Coronary artery (tissue), 2 donors: ENCODE measurements at regions not wholly inside any gene's neighbourhood (a gene's known extent, or its start where the extent isn't known, plus 50 kb on each side); places are given as distances from the start of the nearest gene placed in this dataset.

Source experiments
- DNase-seq: peaks from one replicate; pipeline ENCODE4 v3.0.0-alpha.2; 2017; ENCODE audit warnings: low spot score
- H3K27ac ChIP-seq, 2 donors: fragments of 200-600 bp; sonication (generic); one replicate each; pipeline ENCODE4 v1.5.1; 2016 to 2019
- H3K4me3 ChIP-seq: fragments of 200-600 bp; sonication (generic); 2 replicates; pipeline ENCODE4 v1.5.1; 2016; ENCODE audit warnings: mild to moderate bottlenecking, moderate library complexity
- TF ChIP-seq, protein P1 (sequence below): fragments of 200-600 bp; sonication (generic); IDR thresholded peaks from one replicate; pipeline ENCODE4 v1.5.1; 2019; ENCODE audit warnings: antibody characterized with exemption

DNA sequence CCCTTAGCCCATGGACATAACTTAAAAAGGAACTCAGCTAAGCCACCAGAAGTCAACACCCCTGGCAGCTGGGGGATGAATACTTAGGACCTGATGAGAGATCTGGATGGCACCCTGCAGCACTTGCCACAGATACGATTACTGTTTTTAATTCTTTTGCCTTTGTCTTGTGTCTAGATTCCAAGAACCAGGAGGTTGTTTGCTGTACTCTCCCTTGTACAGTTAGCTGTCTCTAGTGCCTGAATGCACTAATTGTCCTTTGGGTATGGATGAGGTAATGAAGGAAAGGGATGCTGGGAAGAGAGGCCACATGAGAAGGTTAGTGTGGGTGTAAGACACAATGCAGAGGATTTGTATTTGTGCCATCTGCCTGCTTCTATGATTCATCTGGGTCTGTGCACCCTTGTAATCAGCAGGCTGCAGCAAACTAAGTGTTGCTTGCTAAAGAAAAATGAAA lies 385.8 kb downstream of the KCNRG start:
- TF ChIP-seq, protein P1, sequence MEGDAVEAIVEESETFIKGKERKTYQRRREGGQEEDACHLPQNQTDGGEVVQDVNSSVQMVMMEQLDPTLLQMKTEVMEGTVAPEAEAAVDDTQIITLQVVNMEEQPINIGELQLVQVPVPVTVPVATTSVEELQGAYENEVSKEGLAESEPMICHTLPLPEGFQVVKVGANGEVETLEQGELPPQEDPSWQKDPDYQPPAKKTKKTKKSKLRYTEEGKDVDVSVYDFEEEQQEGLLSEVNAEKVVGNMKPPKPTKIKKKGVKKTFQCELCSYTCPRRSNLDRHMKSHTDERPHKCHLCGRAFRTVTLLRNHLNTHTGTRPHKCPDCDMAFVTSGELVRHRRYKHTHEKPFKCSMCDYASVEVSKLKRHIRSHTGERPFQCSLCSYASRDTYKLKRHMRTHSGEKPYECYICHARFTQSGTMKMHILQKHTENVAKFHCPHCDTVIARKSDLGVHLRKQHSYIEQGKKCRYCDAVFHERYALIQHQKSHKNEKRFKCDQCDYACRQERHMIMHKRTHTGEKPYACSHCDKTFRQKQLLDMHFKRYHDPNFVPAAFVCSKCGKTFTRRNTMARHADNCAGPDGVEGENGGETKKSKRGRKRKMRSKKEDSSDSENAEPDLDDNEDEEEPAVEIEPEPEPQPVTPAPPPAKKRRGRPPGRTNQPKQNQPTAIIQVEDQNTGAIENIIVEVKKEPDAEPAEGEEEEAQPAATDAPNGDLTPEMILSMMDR, result no peak
- H3K27ac ChIP-seq, result no peak overlapping the region
- DNase-seq, result no peak
- no peak overlapping the region for H3K4me3 ChIP-seq

DNA sequence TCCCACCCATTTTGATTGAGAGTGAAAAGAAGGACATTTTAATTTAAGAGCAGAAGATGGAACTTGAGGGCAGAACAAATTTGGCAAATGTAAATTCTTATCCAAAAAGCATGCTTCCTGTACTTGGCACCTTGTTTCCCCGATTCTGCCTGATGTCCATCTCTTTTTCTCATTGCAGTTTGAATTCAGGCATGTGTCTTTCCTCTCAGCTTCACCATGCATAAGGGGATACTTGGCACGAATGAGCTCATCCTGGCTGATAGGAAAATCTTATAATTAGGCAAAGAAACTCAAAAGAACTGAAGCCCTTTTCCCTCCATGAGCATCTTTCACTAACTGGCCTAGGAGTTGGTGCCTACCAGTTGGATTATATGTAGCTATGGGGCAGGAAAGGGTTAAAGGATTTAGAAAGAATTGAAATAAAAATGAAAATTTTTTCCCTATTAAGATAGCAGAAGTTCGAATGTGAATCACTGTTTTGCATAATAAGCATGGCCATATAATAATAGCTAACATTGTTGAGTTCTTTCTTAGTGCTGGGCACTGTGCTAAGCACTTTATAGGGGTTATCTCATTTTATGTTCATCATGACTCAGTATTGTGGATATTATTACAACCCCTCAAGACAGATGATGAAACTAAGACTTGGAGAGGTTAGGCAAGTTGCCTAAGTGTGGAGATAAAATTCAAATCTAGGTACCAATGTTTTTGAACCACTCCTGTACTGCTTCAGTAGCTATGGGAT lies 386.6 kb downstream of the KCNRG start:
- H3K27ac ChIP-seq, result no peak overlapping the region
- no peak for DNase-seq
- H3K4me3 ChIP-seq, result no peak overlapping the region
- TF ChIP-seq, protein P1, result no peak

DNA sequence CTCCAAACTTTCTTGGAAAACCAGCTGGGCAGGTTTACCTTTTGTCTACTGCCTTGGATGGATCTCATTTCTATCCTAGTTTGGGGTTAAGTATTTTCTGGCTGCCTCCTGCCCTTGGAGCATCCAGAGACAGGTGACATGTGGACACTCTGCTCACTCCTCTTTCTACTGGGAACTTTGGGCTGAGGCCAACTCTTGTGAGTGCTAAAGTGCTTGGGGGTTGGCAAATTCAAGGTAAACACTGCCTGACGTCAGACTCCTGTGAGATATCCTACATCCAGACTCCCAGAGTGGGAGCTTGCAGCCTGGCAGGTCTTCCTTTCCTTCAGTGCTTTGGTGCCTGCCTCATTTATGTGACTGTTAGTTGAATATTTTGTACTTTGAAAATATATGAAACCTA lies 388.1 kb downstream of the KCNRG start:
- no peak for DNase-seq
- H3K27ac ChIP-seq, result no peak overlapping the region

DNA sequence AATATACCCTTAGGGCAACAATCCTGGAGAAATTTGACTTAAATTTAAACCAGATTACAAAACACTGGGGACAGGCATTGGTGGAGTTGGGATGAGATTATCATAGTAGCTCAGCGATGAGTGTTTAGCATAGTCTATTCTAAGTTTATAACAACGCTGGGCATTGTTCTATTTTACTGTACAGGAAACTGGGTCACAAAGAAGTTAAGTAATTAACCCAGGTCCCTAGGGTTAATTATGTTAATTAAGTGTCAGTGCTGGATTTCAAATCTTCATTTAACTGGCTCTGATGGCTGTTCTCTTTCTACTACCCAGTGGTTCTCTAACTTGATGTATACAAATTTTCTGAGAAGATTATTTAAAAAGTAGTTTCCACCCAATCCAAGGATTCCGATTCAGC lies 388.9 kb downstream of the KCNRG start:
- DNase-seq, result no peak
- Histone ChIP-seq H3K27ac (no peak overlapping the region), H3K4me3 (no peak overlapping the region)
- TF ChIP-seq, protein P1, result no peak

More for the DNA sequence above, 388.1 kb downstream of the KCNRG start:
- no peak overlapping the region for H3K4me3 ChIP-seq
- TF ChIP-seq, protein P1, result no peak

DNA sequence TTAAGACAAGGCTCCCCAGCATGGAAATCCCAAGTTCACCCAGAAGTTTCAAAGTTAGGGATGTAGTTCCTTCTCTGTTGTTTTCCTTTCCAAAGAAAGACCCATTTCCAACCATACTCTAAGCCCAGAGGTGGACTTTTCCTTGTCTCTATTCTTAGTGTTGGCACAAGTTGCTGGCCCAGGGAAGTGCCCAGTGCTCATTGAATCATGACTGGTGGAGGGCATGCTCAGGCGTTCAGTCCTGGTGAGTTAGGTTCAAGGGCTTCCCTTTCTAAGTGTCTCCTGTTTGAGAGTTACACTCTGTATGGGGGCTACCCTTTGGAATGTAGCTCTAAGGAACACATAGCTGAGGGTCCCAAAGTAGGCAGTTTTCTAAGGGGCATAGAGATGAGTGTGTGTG lies 389.5 kb downstream of the KCNRG start:
- H3K27ac ChIP-seq, result no peak overlapping the region
- TF ChIP-seq, protein P1, result no peak
- DNase-seq, result no peak
- no peak overlapping the region for H3K4me3 ChIP-seq

DNA sequence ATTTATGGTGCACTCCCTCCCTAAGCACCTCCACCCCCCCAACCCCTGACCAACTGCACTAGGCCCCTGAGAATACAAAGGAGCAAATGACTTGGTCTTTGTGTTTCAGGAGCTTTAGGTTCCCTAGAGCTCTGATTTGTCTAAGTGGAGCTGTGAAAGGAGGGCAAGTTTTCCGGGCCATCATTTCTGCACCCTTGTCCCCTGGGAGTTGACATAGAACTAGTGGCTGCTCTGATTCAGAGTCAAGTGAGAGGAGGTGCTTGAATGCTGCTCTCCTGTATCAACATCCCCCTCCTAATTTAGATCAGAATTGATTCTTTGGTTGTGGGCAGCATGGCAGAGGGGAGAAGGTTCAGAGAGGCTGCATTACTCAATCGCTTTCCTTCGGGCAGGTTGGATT lies 391.6 kb downstream of the KCNRG start:
- TF ChIP-seq, protein P1, result no peak
- Histone ChIP-seq H3K4me3 (no peak overlapping the region), H3K27ac (no peak overlapping the region)
- DNase-seq, result no peak

DNA sequence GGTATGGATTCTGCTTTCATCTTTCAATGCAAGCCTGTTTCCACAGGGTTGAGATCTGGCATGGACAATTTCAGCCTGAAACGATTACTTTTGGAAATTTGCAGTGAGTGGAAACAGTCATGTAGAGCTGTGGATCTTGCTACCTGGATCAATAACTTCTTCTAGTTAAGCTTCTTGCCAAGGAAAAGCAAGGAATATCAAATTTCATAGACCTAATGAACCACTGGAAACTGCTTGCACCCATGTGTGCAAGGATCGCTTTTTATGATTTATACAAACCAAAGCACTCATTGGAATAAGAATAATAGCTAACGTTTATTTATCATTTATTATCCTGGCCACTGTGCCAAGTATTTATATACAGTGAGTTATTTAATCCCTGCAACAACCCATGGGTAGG lies 392.8 kb downstream of the KCNRG start:
- no peak for DNase-seq

More for the DNA sequence above, 392.8 kb downstream of the KCNRG start:
- H3K4me3 ChIP-seq, result no peak overlapping the region
- H3K27ac ChIP-seq, result no peak overlapping the region
- TF ChIP-seq, protein P1, result no peak
